Peyer's patch (tissue), 4 donors: ENCODE measurements at regions not wholly inside any gene's neighbourhood (a gene's known extent, or its start where the extent isn't known, plus 50 kb on each side); places are given as distances from the start of the nearest gene placed in this dataset.

Source experiments
- DNase-seq, 3 donors: peaks; one replicate each; pipeline ENCODE4 v3.0.0-alpha.2; 2017 to 2019
- H3K27ac ChIP-seq, 4 donors: fragments of 200-600 bp; sonication (generic); one replicate each; pipeline ENCODE4 v1.5.1; 2016 to 2019
- H3K27me3 ChIP-seq, 2 donors: fragments of 200-600 bp; sonication (generic); one replicate each; pipeline ENCODE4 v1.5.1; 2019
- H3K36me3 ChIP-seq, 3 donors: fragments of 200-600 bp; sonication (generic); one replicate each; pipeline ENCODE4 v1.5.1; 2016 to 2019
- H3K4me1 ChIP-seq, 4 donors: fragments of 200-600 bp; sonication (generic); one replicate each; pipeline ENCODE4 v1.5.1; 2016 to 2019
- H3K4me3 ChIP-seq, 4 donors: fragments of 200-600 bp; sonication (generic); 1 replicate in 3 of 4; 2 replicates in 1 of 4; pipeline ENCODE4 v1.5.1; 2016 to 2019; ENCODE audit warnings: mild to moderate bottlenecking in 1 of 4
- H3K9me3 ChIP-seq, 4 donors: fragments of 200-600 bp; sonication (generic); one replicate each; pipeline ENCODE4 v1.5.1; 2016 to 2019; ENCODE audit warnings: mild to moderate bottlenecking in 1 of 4
- POLR2A ChIP-seq, 2 donors: fragments of 450-650 bp; IDR thresholded peaks; one replicate each; pipeline ENCODE4 v1.5.1; 2017; ENCODE audit warnings: antibody characterized with exemption in 2 of 2, mild to moderate bottlenecking in 2 of 2, moderate library complexity in 2 of 2
- TF ChIP-seq, protein P1 (sequence below), 6 experiments: fragments of 450-650 bp in 4 of 6; fragments of 200-600 bp in 2 of 6; sonication (generic) in 1 of 6; IDR thresholded peaks; one replicate each; pipeline ENCODE4 v1.5.1; 2017 to 2019; ENCODE audit warnings: antibody characterized with exemption in 6 of 6, mild to moderate bottlenecking in 3 of 6, moderate library complexity in 1 of 6

- TF ChIP-seq, protein P1, sequence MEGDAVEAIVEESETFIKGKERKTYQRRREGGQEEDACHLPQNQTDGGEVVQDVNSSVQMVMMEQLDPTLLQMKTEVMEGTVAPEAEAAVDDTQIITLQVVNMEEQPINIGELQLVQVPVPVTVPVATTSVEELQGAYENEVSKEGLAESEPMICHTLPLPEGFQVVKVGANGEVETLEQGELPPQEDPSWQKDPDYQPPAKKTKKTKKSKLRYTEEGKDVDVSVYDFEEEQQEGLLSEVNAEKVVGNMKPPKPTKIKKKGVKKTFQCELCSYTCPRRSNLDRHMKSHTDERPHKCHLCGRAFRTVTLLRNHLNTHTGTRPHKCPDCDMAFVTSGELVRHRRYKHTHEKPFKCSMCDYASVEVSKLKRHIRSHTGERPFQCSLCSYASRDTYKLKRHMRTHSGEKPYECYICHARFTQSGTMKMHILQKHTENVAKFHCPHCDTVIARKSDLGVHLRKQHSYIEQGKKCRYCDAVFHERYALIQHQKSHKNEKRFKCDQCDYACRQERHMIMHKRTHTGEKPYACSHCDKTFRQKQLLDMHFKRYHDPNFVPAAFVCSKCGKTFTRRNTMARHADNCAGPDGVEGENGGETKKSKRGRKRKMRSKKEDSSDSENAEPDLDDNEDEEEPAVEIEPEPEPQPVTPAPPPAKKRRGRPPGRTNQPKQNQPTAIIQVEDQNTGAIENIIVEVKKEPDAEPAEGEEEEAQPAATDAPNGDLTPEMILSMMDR (IDR thresholded peaks at IDR 0.05) = no peak
- TF ChIP-seq POLR2A (IDR thresholded peaks at IDR 0.05) = no peak
- DNase-seq = no peak
- H3K9me3 ChIP-seq = no peaks in the 10 kb centered on the region
- no peak overlapping the region for H3K27ac ChIP-seq
- H3K27me3 ChIP-seq = no peaks in the 10 kb centered on the region
- no peaks in the 10 kb centered on the region for H3K36me3 ChIP-seq
- no peaks in the 10 kb centered on the region for H3K4me1 ChIP-seq
- no peak overlapping the region for H3K4me3 ChIP-seq
These were observed 857.7 kb downstream of the OTOL1 start for GRCh38 chr3:162354356-162354755.

GRCh38 chr3:162365066-162365719 lies 868.6 kb downstream of the OTOL1 start:
- Histone ChIP-seq H3K36me3 (no peaks in the 10 kb centered on the region), H3K27me3 (no peaks in the 10 kb centered on the region), H3K9me3 (no peaks in the 10 kb centered on the region), H3K4me3 (no peak overlapping the region), H3K4me1 (no peaks in the 10 kb centered on the region), H3K27ac (no peak overlapping the region)
- DNase-seq = no peak
- TF ChIP-seq, protein P1 (IDR thresholded peaks at IDR 0.05) = no peak
- TF ChIP-seq POLR2A (IDR thresholded peaks at IDR 0.05) = no peak

GRCh38 chr3:162366166-162366766 lies 869.7 kb downstream of the OTOL1 start:
- H3K4me3 ChIP-seq = no peak overlapping the region
- no peaks in the 10 kb centered on the region for H3K27me3 ChIP-seq
- H3K27ac ChIP-seq = no peak overlapping the region
- no peaks in the 10 kb centered on the region for H3K4me1 ChIP-seq
- DNase-seq = no peak
- H3K36me3 ChIP-seq = no peaks in the 10 kb centered on the region
- H3K9me3 ChIP-seq = no peaks in the 10 kb centered on the region
- TF ChIP-seq, protein P1 (IDR thresholded peaks at IDR 0.05) = no peak
- TF ChIP-seq POLR2A (IDR thresholded peaks at IDR 0.05) = no peak

- no peaks in the 10 kb centered on the region for H3K27me3 ChIP-seq
- no peak for DNase-seq
- H3K4me1 ChIP-seq = no peaks in the 10 kb centered on the region
- H3K4me3 ChIP-seq = no peak overlapping the region
- TF ChIP-seq POLR2A (IDR thresholded peaks at IDR 0.05) = no peak
- TF ChIP-seq, protein P1 (IDR thresholded peaks at IDR 0.05) = no peak
- no peaks in the 10 kb centered on the region for H3K9me3 ChIP-seq
- H3K27ac ChIP-seq = no peak overlapping the region
- no peaks in the 10 kb centered on the region for H3K36me3 ChIP-seq
These were observed 871.0 kb downstream of the OTOL1 start for GRCh38 chr3:162367429-162368260.

DNA sequence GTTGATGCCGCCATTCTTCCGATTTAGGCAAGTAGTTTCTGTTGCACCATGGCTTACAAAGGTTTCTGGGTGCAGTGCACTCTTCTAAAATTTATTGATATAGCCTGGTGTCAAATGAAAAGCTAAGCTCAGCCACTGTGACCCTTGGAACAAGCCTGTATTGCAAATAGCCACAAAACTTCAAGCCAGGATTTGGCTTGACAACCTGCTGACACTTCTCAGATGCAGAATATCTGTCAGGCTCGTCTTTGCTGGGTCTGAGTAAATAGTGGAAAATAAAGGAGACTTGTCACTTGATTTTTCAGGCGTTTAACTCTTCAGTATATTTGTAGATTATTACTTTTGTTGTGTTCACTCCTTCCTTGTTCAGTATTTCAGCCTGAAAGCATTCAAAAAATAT lies 871.8 kb downstream of the OTOL1 start:
- TF ChIP-seq POLR2A (IDR thresholded peaks at IDR 0.05) = no peak
- TF ChIP-seq, protein P1 (IDR thresholded peaks at IDR 0.05) = no peak
- H3K4me3 ChIP-seq = no peak overlapping the region
- no peak for DNase-seq
- H3K4me1 ChIP-seq = no peaks in the 10 kb centered on the region
- H3K36me3 ChIP-seq = no peaks in the 10 kb centered on the region
- no peaks in the 10 kb centered on the region for H3K9me3 ChIP-seq
- H3K27me3 ChIP-seq = no peaks in the 10 kb centered on the region
- H3K27ac ChIP-seq = no peak overlapping the region
